Lung microvascular endothelial cell (primary cell): ENCODE measurements at regions not wholly inside any gene's neighbourhood (a gene's known extent, or its start where the extent isn't known, plus 50 kb on each side); places are given as distances from the start of the nearest gene placed in this dataset.
"Not testable (repeated sequence)": the region's sequence is repeated elsewhere in the genome, so short reads cannot be mapped to it uniquely, and the experiment has no call there.

Experiments
- DNase-seq, 2 donors: peaks; one replicate each; pipeline versions ENCODE4 v3.0.0 to v3.0.0-alpha.2; 2010; ENCODE audit warnings: low read depth in 2 of 2

DNA sequence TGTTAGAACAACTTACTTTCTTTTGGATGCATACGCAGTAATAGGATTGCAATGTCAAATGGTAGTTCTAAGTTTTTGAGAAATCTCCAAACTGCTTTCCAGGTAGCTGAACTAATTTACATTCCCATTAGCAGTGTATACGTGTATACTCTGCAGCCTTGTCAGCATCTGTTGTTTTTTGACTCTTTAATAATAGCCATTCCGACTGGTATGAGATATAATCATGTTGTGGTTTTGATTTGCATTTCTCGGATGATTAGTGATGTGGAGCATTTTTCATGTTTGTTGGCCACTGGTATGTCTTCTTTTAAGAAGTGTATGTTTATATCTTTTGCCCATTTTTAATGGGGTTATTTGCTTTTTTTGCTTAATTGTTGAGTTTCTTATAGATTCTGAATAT lies 76.9 kb upstream of the HNRNPA1L2 start:
- DNase-seq = not testable (repeated sequence)

DNA sequence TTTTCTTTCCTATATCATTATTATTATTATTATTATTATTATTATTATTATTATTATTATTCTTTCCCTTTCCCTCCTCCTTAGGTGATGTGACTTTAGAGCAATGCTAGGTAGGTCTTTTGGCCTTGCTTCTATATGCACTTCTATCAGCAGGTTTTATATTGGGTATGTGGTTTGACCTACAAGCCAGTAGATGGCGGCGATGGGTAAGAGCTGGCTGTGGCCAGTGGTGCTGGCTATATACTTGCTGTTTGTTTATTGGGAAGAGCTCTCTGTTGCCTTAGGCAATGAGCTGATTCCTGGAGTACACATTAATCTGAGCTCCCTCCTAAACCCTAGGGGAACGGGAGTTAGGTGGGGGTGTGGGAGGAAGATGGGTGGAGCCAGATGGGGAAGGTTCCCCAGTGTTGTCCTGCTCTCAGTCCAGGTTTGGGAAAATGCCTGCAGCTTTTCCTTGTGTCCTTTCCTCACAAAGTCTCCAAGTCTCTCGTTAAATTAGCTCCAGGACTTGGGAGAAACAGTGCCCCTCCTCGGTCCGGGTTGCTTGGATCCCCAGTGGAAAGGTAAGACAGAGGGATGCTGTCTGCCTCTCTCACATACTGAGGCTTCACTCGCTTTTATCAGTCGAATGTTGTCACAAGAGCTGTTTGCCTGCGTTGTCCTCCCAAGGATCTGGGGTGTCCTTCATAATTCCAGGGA lies 72.2 kb upstream of the HNRNPA1L2 start:
- peak; percentile 48 to 51 for DNase-seq

DNA sequence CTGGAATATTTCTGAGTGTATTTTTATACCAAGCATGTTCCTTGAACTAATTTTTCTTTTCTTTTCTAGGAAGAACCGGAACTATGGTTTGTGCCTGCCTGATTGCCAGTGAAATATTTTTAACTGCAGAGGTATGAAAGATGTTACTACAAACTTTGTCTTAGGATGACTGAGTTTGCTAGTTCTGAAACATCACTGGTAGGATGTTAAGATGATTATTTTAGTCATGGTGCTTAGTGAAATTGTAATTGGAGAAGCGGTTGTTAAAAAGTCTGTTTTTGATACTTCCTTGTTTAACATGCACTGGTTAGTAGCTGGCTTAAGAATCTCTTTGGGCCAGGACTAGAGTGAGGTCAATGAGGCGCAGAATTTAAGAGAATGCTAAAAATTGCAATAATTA lies 71.1 kb upstream of the HNRNPA1L2 start:
- DNase-seq = not testable (repeated sequence)

DNA sequence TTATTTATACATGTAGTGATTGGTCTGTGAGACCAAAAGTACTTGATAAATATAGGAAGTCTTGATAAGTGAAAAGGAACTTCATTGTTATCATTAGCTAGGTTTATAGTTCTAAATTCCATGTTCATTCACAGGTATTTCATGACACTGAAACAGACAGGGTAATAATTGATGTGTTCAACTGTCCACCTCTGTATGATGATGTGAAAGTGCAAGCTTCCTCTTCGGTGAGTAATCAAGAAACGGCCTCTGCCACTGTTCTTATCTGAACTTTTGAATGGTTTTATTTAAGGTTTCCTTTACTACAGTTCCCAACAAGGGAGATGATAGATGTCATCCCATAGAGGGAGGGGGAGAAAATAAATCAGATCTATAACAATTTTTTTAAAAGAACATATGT lies 59.3 kb upstream of the HNRNPA1L2 start:
- peak in 1 of 2 donors; percentile 56 for DNase-seq
